ENCODE measurements at regions not wholly inside any gene's neighbourhood (a gene's known extent, or its start where the extent isn't known, plus 50 kb on each side); places are given as distances from the start of the nearest gene placed in this dataset.
"Not testable (repeated sequence)": the region's sequence is repeated elsewhere in the genome, so short reads cannot be mapped to it uniquely, and the experiment has no call there.

DNA sequence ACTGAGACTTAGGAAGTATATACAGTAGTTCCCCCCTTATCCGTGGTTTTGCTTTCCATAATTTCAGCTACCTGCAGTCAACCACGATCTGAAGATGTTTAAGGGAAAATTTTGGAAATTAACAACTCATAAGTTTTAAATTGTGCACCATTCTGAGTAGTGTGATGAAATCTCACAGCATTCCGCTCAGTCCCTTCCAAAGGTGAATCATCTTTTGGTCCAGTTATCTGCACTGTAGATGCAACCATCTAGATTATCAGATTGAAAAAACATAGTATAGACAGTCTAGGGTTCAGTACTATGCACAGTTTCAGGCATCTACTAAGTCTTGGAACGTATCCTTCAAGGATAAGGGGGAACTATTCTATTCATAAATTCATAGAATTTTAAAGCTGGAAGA is 109.0 kb downstream of the ANXA3 start:
- no peaks in the 10 kb centered on the region for H3K36me3 ChIP-seq
- no peaks in the 10 kb centered on the region for H3K9me3 ChIP-seq (replicated peaks)
- no peak overlapping the region for H3K4me3 ChIP-seq
- no peak overlapping the region for H3K27ac ChIP-seq
- no peaks in the 10 kb centered on the region for H3K27me3 ChIP-seq
- DNase-seq, result no peak
- H3K4me1 ChIP-seq, result 0 out of 2 replicates have a peak, but pooled peaks cover 5% of the 10 kb centered on the region

DNA sequence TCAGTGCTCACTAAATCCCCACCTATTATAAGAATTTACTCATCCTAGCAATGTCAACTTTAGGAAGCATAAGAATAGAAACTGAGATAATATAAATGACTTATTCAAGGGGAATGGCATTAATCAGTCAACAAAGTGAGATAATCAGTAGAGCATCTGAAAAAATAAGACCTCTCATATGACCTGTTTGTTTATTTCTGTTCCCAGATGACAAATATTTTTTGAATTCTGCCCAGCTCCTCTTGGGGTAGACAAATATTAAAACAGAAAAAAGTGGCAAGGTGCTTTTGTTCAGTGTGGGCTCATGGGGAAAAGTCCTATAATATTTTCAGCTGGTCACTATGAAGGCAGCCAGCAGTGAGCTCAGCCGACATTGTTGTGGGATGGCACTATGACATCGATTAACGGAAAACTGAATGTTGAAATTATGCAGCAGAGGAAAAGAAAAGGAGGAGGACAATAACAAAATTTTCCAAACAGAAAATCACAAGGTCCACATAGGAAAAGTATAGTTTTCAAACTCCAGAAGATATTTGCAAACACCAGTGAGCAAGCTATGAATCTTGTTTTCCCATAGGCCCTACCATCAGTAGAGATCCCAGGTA is 109.6 kb downstream of the ANXA3 start:
- H3K27ac ChIP-seq, result no peak overlapping the region
- no peaks in the 10 kb centered on the region for H3K36me3 ChIP-seq
- no peaks in the 10 kb centered on the region for H3K27me3 ChIP-seq
- H3K4me3 ChIP-seq, result no peak overlapping the region
- no peaks in the 10 kb centered on the region; the same call in 1 of the 2 replicates for H3K9me3 ChIP-seq (replicated peaks)
- no peak for DNase-seq
- 0 out of 2 replicates have a peak, but pooled peaks cover 5% of the 10 kb centered on the region for H3K4me1 ChIP-seq

DNA sequence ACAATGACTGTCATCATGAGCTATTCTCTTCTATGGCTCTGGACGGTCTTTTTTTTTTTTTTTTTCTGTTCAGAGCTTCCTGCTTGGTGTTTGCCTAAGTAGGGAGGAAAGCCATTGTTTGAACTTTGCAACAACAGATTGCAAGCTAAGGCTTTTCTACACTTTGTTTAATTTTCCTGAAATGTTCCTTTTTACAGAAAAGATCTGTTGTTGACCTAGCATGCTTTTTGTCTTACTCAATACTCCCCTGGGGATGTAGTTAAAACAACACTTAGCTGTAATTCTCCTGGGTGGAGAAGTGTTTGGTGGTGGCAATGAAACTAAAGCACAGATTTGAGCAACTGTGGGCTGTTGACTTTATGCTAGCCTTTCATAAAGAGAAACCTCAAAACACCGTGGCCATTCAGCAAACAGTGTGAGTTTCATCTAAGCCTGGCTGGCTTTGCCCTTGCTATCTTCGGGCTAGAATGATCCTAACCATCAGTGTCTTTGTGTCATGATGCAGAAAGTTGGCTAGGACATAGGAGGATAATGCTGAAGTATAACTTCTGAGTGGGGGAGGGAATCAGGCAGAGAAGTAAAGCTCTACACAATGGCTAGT is 110.5 kb downstream of the ANXA3 start:
- Histone ChIP-seq H3K4me3 (no peak overlapping the region), H3K27ac (no peak overlapping the region), H3K9me3 (replicated peaks) (no peaks in the 10 kb centered on the region; the same call in 1 of the 2 replicates), H3K4me1 (0 out of 2 replicates have a peak, but pooled peaks cover 5% of the 10 kb centered on the region), H3K27me3 (no peaks in the 10 kb centered on the region), H3K36me3 (no peaks in the 10 kb centered on the region)
- DNase-seq, result peak in 1 of 2 experiments; percentile 41

DNA sequence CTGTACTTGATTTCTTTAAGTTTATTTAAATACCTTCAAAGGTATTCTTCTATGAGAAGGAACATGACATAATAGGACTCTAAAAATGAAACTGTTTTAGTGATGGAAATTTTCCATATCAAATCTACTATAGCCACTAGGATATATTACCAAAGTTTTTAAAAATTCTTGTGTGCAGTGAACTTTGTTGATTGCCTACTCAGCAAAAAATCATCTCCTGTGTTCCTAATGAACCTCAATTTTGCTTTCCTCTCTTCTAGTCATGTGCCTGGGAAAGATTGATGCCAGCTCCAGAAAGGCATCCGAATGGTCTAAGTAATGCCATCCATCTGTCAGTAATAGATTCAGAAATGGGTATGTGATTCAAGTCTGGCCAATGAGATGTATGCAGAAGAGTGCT is 111.1 kb downstream of the ANXA3 start:
- Histone ChIP-seq H3K4me1 (0 out of 2 replicates have a peak, but pooled peaks cover 5% of the 10 kb centered on the region), H3K36me3 (no peaks in the 10 kb centered on the region), H3K27ac (no peak overlapping the region), H3K27me3 (no peaks in the 10 kb centered on the region), H3K9me3 (replicated peaks) (no peaks in the 10 kb centered on the region; the same call in 1 of the 2 replicates), H3K4me3 (no peak overlapping the region)
- DNase-seq, result no peak

DNA sequence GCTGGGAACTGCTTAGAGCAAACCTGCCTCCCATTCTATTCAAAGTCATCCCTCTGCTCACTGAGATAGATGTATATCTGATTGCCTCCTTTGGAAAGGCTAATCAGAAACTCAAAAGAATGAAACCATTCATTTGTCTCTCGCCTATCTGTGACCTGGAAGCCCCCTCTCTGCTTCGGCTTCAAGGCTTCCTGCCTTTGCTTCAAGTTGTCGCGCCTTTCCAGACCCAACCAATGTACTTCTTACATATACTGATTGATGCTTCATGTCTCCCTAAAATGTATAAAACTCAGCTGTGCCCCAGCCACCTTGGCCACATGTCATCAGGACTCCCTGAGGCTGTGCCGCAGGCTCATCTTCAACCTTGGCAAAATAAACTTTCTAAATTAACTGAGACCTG is 111.9 kb upstream of the BMP2K start:
- H3K27ac ChIP-seq; H3K4me3 ChIP-seq; H3K9me3 ChIP-seq (replicated peaks); H3K4me1 ChIP-seq; H3K36me3 ChIP-seq; H3K27me3 ChIP-seq; DNase-seq: not testable (repeated sequence)

DNA sequence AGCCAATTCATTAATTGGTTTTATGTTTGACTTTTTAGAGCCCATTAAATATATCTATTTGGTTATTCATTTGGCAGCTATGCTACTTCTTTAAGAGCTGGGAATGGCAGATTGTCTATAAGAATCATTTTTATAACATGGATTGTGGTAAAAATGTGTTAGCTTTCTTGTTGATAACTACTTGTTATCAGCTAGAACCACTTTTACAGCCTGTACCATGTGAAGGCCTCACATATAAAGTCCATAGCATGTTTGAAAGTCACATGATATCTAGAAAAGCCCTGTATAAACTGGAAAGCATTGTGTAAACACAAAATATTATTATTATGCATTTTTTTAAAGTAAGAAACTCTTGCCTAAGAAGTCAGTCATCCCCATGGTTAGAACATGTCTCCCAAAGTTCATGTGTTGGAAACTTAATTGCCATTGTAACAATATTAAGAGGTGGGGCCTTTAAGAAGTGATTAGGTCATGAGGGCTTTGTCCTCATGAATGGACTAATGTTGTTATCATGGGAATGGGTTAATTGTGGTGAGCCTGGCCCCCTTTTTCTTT is 110.9 kb upstream of the BMP2K start:
- Histone ChIP-seq H3K4me3 (no peak overlapping the region), H3K9me3 (replicated peaks) (no peaks in the 10 kb centered on the region; the same call in 1 of the 2 replicates), H3K36me3 (no peaks in the 10 kb centered on the region), H3K27me3 (no peaks in the 10 kb centered on the region), H3K27ac (no peak overlapping the region), H3K4me1 (0 out of 2 replicates have a peak, but pooled peaks cover 5% of the 10 kb centered on the region)
- DNase-seq, result no peak

DNA sequence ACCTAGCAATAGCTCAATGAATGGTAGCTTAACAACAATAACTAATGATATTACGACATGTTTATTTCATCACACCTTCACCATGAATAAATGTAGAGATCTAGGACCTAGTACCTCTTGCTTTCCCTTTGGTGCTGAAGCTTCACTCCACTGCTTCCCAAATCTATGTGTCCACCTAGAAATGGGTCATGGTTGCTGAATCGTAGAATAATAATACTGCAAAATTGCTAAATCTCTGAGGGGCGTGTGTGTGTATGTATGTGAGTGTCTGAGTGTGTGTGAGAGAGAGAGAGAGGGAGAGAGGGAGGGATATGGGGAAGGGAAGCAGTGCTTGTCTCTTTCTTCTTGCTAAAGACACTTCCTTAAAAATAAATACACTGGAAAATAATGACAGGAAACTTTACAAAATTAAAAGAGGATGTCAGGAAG is 109.3 kb upstream of the BMP2K start:
- Histone ChIP-seq H3K4me3 (no peak overlapping the region), H3K9me3 (replicated peaks) (no peaks in the 10 kb centered on the region; the same call in 1 of the 2 replicates), H3K27me3 (no peaks in the 10 kb centered on the region), H3K27ac (no peak overlapping the region), H3K36me3 (no peaks in the 10 kb centered on the region), H3K4me1 (0 out of 2 replicates have a peak, but pooled peaks cover 5% of the 10 kb centered on the region)
- no peak for DNase-seq

DNA sequence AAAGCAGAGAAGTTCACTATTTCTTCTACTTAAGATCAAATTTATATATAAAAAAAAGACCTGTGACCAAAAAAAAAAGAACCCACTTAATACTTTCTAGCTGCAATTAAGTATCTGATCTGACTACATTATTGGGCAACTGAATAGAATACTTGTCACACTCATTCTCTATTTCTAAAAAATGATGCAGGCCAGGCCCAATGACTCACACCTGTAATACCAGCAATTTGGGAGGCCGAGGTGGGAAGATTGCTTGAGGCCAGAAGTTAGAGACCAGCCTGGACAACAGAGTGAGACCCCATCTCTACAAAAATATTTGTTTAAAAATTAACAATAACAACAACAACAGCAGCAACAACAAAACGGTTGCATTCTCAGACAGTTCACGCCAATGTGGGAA is 108.8 kb upstream of the BMP2K start:
- no peak for DNase-seq
- Histone ChIP-seq H3K27ac (no peak overlapping the region), H3K4me3 (no peak overlapping the region)

DNA sequence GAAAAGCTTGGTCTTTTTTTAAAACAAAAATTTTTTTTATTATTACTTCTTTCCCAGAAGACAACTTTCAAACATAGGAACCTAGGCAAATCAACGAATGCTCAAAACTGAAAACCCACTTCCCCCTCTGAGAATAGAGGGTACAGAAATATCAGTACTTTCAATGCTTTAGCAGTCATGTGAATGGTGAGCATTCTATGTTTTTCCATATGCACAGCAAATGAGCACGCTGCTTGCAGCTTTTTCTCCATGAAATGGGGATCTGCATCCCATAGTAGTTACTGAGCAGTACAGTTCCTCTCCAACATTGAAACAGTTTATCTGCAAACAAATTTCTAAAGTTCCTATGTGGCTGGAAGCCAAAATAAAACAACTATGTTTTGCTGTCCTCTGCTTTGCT is 108.4 kb upstream of the BMP2K start:
- H3K4me3 ChIP-seq, result no peak overlapping the region
- no peak overlapping the region for H3K27ac ChIP-seq
- H3K9me3 ChIP-seq (replicated peaks), result no peaks in the 10 kb centered on the region; the same call in 1 of the 2 replicates
- H3K4me1 ChIP-seq, result no peaks in the 10 kb centered on the region
- H3K27me3 ChIP-seq, result no peaks in the 10 kb centered on the region
- H3K36me3 ChIP-seq, result no peaks in the 10 kb centered on the region
- no peak for DNase-seq

More for the DNA sequence above, 108.8 kb upstream of the BMP2K start:
- Histone ChIP-seq H3K27me3 (no peaks in the 10 kb centered on the region), H3K4me1 (0 out of 2 replicates have a peak, but pooled peaks cover under 1% of the 10 kb centered on the region), H3K36me3 (no peaks in the 10 kb centered on the region), H3K9me3 (replicated peaks) (no peaks in the 10 kb centered on the region; the same call in 1 of the 2 replicates)

DNA sequence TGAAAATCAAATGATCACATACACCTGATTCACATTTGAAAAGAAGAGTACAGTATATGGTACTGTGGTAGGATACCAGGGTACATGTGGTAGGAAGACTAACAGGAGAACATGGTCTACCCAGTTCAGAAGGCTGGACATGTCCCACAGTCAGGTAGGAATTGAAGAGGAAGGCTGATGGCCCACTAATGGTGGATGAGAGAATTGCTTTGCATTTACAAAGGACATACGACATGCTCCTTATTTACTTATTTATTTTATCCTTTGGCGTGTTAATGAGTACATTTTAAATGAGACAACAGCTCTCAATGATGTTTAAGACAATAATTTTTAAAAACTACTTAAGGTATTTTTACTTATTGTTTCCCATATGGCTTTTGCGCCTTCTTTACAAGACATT is 106.7 kb upstream of the BMP2K start:
- Histone ChIP-seq H3K4me1 (no peaks in the 10 kb centered on the region), H3K36me3 (no peaks in the 10 kb centered on the region), H3K4me3 (no peak overlapping the region), H3K9me3 (replicated peaks) (no peaks in the 10 kb centered on the region; the same call in 1 of the 2 replicates), H3K27ac (no peak overlapping the region), H3K27me3 (no peaks in the 10 kb centered on the region)
- DNase-seq, result peak in 1 of 2 experiments; percentile 23

DNA sequence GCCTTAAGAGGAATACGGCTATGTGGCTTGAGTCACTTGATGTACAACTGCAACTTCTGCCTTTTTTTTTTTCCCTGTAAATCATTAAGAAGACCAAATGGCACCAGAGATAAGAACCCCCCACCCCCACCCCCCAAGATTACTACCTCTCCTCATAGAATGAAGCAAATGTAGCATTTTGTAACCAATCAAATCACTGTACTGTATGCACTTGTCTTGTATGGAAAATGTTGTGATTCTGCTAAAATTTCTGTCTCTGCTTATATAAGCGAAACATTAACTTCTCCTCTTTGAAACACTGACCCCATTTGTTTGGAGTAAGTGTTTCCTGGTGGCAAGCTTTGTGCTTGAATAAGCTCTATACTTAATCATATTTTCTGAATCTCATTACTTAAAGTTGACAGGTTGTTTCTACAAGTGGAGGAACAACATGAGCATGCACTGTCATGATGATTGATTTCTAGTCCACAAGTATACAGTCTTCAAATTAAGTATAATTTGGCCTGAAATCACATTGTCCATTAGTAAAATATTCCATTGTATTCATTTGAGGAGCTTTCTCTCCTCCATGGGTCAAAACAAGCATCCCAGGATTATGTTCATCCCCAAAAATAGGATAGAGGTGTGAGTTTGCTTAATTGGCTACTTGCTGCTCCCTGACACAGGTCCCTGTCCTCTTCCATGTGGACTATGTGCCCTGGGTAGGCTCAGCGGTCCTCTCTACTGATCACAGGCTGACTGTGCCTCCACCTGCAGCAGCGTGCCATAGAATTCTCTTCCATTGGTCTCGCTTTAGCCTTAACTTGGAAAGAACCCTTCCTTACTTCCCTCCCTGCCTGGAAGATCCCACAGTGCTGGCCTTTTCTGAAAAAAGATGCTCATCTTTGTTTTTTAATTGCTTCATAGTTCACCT is 104.0 kb upstream of the BMP2K start:
- H3K27me3 ChIP-seq, result no peaks in the 10 kb centered on the region
- H3K36me3 ChIP-seq, result no peaks in the 10 kb centered on the region
- no peaks in the 10 kb centered on the region for H3K4me1 ChIP-seq
- no peaks in the 10 kb centered on the region for H3K9me3 ChIP-seq (replicated peaks)
- no peak overlapping the region for H3K4me3 ChIP-seq
- no peak for DNase-seq
- no peak overlapping the region for H3K27ac ChIP-seq

DNA sequence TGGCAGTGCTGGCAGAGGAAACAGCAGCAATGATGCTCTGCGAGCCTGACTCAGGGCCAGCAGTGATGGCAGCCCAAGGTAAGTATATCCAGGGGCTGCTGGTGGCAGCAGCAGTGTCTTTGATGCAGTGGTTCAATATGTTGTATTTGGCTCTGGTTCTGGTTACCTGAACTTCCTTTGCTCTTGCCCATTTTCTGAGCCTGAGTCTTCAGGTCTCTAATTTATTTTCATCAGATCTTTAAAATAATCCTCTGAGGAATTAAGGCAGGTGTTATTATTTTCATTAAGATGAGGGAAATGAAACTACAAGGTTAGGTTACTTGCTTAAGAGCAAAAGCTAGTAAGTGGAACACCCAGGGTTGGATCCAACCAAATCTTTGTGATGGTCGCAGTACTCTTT is 102.8 kb upstream of the BMP2K start:
- H3K27me3 ChIP-seq, result no peaks in the 10 kb centered on the region
- H3K4me3 ChIP-seq, result no peak overlapping the region
- no peaks in the 10 kb centered on the region for H3K4me1 ChIP-seq
- H3K27ac ChIP-seq, result no peak overlapping the region
- H3K9me3 ChIP-seq (replicated peaks), result no peaks in the 10 kb centered on the region
- no peaks in the 10 kb centered on the region for H3K36me3 ChIP-seq
- DNase-seq, result no peak

DNA sequence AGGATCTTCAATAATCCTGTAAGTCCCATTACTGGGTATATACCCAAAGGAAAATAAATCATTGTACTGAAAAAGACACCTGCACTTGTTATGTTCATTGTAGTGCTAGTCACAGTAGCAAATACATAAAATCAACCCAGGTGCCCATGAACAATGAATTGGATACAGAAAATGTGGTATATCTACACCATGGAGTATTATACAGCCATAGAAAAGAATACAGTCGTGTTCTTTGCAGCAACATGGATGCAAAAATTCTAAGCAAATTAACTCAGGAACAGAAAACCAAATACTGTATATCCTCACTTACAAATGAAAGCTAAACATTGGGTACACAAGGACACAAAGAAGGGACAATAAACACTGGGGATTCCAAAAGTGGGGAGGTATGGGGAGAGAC is 100.8 kb upstream of the BMP2K start:
- no peak for DNase-seq
- no peaks in the 10 kb centered on the region for H3K36me3 ChIP-seq
- H3K27ac ChIP-seq, result no peak overlapping the region
- no peaks in the 10 kb centered on the region for H3K27me3 ChIP-seq
- H3K4me1 ChIP-seq, result no peaks in the 10 kb centered on the region
- H3K9me3 ChIP-seq (replicated peaks), result no peaks in the 10 kb centered on the region
- H3K4me3 ChIP-seq, result no peak overlapping the region

DNA sequence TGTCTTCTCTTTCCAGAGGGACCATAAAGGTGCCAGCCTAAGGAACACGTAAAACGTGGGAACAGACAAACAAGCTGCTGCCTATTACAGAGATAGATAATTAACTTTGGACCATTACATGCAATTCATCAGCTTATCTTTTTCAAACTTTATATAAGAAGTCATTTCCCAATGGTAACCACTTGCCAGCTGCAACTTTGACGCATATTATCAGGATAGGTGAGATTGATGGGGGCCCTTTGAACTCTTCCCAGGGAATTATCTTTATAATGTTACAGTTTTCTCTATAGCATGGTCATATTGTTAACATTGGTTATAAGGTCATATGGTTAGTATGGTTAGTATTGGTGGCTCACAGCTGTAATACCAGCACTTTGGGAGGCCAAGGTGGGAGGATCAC is 94.1 kb upstream of the BMP2K start:
- Histone ChIP-seq H3K4me1 (peaks cover 20% of the 10 kb centered on the region), H3K27ac (no peak overlapping the region), H3K36me3 (no peaks in the 10 kb centered on the region), H3K9me3 (replicated peaks) (no peaks in the 10 kb centered on the region), H3K4me3 (no peak overlapping the region), H3K27me3 (no peaks in the 10 kb centered on the region)
- DNase-seq, result no peak

DNA sequence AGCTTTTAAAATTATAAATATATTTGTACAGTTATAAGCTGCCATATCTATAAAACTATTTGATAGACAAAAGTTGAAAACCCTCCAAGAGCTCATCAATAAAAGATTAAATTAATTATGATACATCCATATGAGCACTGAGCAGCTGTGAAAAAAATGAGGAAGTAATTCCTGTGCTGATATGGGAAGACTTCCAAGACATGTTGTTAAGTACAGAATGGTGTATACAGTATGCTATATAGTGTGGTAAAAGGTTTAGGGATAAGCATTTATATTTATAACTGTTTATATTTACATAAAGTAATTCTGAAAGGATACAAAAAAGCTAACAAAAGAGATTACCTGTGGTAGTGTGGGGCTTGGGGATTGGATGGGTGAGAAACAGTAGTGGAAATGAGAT is 92.8 kb upstream of the BMP2K start:
- Histone ChIP-seq H3K36me3 (no peaks in the 10 kb centered on the region), H3K27me3 (no peaks in the 10 kb centered on the region), H3K9me3 (replicated peaks) (no peaks in the 10 kb centered on the region), H3K4me1 (peaks cover 20% of the 10 kb centered on the region), H3K4me3 (no peak overlapping the region), H3K27ac (no peak overlapping the region)
- DNase-seq, result no peak
